IMR-90 (cell line): ENCODE measurements at regions not wholly inside any gene's neighbourhood (a gene's known extent, or its start where the extent isn't known, plus 50 kb on each side); places are given as distances from the start of the nearest gene placed in this dataset.

ENCODE experiments used
- CTCF ChIP-seq: conservative IDR thresholded peaks from 2 replicates; pipeline ENCODE4 v1.5.1; 2012; ENCODE audit warnings: mild to moderate bottlenecking, low read depth, low read length, improper control_type of control experiment
- MAZ ChIP-seq: IDR thresholded peaks from 2 replicates; pipeline ENCODE4 v1.6.1; 2012; ENCODE audit warnings: low read depth, mild to moderate bottlenecking, low read length, improper control_type of control experiment, moderate library complexity, borderline replicate concordance
- POLR2A ChIP-seq: IDR thresholded peaks from 2 replicates; pipeline ENCODE4 v1.6.1; 2012; ENCODE audit warnings: mild to moderate bottlenecking, low read depth, low read length
- RCOR1 ChIP-seq: IDR thresholded peaks from 2 replicates; pipeline ENCODE4 v1.6.1; 2012; ENCODE audit warnings: mild to moderate bottlenecking, low read length, improper control_type of control experiment; ENCODE audit not compliant: insufficient replicate concordance
- RFX5 ChIP-seq: IDR thresholded peaks from 2 replicates; pipeline ENCODE4 v1.8.0; 2012; ENCODE audit warnings: low read depth, mild to moderate bottlenecking, low read length, moderate library complexity
- SMC3 ChIP-seq: fragments of 150-350 bp; IDR thresholded peaks from 2 replicates; pipeline ENCODE4 v1.6.1; 2016; ENCODE audit warnings: low read depth, mild to moderate bottlenecking, antibody characterized with exemption, low read length, moderate library complexity
- USF2 ChIP-seq: fragments of 150-350 bp; IDR thresholded peaks from 2 replicates; pipeline ENCODE4 v1.6.1; 2017; ENCODE audit warnings: mild to moderate bottlenecking, antibody characterized with exemption, low read length, low read depth

- no peak for TF ChIP-seq MAZ
- TF ChIP-seq POLR2A: no peak
- TF ChIP-seq CTCF: no peak
- TF ChIP-seq USF2: no peak
- TF ChIP-seq SMC3: no peak
- no peak for TF ChIP-seq RFX5
- no peak for TF ChIP-seq RCOR1
Measured at GRCh38 chr13:40192452-40192851, 474.0 kb downstream of the FOXO1 start.
